ENCODE measurements at regions not wholly inside any gene's neighbourhood (a gene's known extent, or its start where the extent isn't known, plus 50 kb on each side); places are given as distances from the start of the nearest gene placed in this dataset.
"Not testable (repeated sequence)": the region's sequence is repeated elsewhere in the genome, so short reads cannot be mapped to it uniquely, and the experiment has no call there.

DNA sequence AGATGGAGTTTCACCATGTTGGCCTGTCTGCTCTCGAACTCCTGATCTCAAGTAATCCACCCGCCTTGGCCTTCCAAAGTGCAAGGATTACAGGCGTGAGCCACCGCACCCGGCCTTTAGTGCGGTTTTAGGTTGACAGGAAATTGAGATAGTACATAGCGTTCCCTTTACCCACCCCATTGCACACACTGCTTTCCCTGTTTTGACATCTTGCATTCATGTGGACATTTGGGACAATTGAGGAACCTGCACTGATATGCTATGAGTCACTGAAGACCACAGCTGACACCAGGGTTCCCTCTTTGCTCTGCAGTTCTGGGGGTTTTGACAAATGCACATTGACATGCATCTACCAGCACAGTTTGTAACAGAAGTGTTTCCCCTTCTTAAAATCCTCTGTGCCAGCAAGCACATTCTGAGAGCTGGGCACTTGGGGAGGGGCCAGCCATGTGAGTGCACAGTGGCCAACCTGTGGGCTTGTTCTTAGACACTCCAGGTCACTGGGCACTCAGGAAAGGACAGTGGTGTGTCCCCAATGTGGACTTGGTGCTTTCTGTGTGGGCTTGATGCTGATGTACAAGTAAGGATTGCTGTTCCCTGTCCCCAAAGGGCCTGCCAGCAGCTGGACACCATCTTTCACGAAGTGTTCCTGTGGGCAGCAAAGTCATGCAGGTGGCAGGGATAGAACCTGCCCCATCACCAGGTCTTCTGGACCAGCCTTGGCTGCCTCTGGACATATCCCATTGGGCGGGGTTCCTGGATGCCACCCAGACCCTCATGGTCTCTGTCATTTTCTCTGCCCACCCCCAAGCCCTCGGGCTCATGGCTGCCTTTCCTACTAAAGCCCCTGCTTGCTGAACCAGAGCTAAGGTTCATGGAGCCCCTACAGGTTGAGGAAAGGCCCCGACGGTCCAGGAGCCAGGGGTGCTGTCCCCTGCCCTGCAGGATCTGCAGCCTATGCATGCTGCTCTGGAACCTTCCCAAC is 579.8 kb downstream of the GLRX3 start:
- no peak overlapping the region for H3K27ac ChIP-seq
- TF ChIP-seq, protein P1, sequence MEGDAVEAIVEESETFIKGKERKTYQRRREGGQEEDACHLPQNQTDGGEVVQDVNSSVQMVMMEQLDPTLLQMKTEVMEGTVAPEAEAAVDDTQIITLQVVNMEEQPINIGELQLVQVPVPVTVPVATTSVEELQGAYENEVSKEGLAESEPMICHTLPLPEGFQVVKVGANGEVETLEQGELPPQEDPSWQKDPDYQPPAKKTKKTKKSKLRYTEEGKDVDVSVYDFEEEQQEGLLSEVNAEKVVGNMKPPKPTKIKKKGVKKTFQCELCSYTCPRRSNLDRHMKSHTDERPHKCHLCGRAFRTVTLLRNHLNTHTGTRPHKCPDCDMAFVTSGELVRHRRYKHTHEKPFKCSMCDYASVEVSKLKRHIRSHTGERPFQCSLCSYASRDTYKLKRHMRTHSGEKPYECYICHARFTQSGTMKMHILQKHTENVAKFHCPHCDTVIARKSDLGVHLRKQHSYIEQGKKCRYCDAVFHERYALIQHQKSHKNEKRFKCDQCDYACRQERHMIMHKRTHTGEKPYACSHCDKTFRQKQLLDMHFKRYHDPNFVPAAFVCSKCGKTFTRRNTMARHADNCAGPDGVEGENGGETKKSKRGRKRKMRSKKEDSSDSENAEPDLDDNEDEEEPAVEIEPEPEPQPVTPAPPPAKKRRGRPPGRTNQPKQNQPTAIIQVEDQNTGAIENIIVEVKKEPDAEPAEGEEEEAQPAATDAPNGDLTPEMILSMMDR (conservative IDR thresholded peaks at IDR 0.05), result no peak
- no peak for TF ChIP-seq ZFX (IDR thresholded peaks at IDR 0.05)

DNA sequence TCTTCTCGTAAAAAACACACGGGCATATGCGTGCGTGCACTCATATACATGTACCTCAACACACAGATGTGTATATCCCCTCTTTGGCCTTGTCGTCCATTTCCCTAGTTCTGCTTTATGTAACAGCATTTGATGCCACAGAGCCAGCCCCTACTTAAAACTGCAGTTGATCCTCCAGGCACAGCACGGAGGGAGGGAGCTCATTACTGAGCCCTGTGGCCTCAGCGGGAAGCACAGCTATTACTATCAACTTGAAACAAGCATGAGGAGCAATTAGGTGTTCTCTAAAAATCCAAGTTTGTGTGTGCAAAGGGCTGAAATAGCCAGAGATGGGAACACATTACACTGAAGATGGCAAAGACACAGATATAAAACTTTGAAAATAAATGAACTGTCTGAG is 580.9 kb downstream of the GLRX3 start:
- TF ChIP-seq, protein P1 (conservative IDR thresholded peaks at IDR 0.05), result no peak; the same call in 1 of the 2 replicates
- TF ChIP-seq ZFX (IDR thresholded peaks at IDR 0.05), result no peak
- H3K27ac ChIP-seq, result no peak overlapping the region

- H3K27ac ChIP-seq, result not testable (repeated sequence)
These were observed 582.7 kb downstream of the GLRX3 start for GRCh38 chr10:130718744-130719447.

DNA sequence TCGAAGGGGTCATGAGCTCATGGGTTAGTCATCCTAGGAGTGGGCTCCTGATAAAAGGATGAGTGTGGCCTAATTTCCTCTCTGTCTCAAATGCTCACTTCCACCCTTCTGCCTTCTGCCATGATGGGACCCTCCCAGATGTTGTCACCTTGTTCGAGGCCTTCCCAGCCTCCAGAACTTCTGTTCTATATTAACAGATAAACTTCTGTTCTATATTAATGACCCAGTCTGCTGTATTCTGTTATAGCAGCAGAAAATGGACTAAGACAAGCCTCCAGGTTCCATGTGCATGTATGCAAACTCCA is 583.2 kb downstream of the GLRX3 start:
- TF ChIP-seq ZFX (IDR thresholded peaks at IDR 0.05), result no peak
- H3K27ac ChIP-seq, result no peak overlapping the region

DNA sequence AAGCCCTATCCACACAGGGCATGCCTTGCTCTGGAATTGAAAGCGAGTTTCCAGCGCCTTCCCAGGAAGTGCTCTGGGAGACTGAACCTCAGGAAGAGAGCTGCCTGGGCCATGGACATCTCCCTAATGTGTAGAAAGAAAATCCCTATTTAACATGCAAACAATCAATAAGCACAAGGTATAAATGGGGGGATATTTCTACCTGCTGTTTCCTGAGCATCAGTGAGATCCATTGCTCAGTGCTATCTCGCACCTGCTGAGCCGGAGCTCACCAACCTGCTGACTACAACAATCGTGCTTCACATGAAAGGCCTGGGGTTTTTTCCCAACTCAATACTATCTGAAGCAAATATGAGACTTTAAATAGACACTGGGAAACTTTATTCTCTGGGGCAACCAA is 584.0 kb downstream of the GLRX3 start:
- TF ChIP-seq, protein P1 (conservative IDR thresholded peaks at IDR 0.05), result no peak
- no peak for TF ChIP-seq ZFX (IDR thresholded peaks at IDR 0.05)
- no peak overlapping the region for H3K27ac ChIP-seq

DNA sequence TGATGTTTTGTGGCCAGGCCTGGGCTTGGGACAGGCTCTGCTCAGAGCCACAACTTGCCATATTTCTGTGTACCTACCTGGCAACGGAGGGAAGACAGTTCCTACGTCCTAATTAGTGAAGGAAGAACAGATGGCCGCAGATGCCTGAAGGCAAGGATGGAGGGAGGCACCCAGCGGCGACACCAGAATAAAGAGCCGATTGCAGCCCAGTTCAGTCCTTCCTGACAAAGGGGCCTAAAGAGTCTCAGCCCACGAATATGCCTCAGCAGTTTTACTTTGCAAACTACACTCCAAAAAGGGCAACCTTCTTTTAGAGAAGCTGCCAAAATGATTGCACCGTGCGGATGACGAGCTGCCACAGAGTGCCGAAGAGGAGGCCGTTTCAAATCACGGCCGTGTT is 585.8 kb downstream of the GLRX3 start:
- no peak for TF ChIP-seq ZFX (IDR thresholded peaks at IDR 0.05)
- TF ChIP-seq, protein P1 (conservative IDR thresholded peaks at IDR 0.05), result no peak
- H3K27ac ChIP-seq, result no peak overlapping the region

DNA sequence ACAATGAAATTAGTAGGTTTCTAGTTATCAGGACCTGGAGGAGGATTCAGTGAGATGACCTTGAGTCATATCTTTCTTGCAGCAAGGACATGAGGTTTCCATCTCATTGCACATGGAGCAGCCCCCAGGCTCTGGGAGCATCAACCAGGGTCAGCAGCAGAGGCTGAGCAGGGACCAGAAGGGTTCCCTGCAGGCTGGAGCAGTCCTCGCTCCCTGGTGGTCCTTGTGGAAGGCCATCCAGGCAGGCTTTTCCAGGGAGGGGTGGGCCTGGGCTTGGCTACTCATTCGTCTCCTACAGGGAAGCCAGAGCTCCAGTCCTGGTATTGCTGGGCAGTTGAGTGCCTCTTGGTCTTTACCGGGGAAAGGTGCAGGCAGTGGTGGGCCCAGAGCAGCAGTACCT is 587.5 kb downstream of the GLRX3 start:
- no peak overlapping the region; the same call in 1 of the 2 replicates for H3K27ac ChIP-seq

GRCh38 chr10:130725474-130725970 is 586.0 kb downstream of the TCERG1L start:
- no peak for TF ChIP-seq ZFX (IDR thresholded peaks at IDR 0.05)
- TF ChIP-seq, protein P1 (conservative IDR thresholded peaks at IDR 0.05), result no peak

More for the DNA sequence above, 587.5 kb downstream of the GLRX3 start:
- TF ChIP-seq, protein P1 (conservative IDR thresholded peaks at IDR 0.05), result no peak
- no peak for TF ChIP-seq ZFX (IDR thresholded peaks at IDR 0.05)

More at GRCh38 chr10:130725474-130725970, 586.0 kb downstream of the TCERG1L start:
- peak overlapping the region; percentile 63 for H3K27ac ChIP-seq
